GM23338 (cell line): ENCODE measurements at regions not wholly inside any gene's neighbourhood (a gene's known extent, or its start where the extent isn't known, plus 50 kb on each side); places are given as distances from the start of the nearest gene placed in this dataset.

ENCODE experiments used
- ATAC-seq: fragments of 200-7000 bp; cut with Tn5 transposase; 3 replicates; pipeline ENCODE4 v1.9.1; 2020
- DNase-seq: peaks from one replicate; pipeline ENCODE4 v3.0.0-alpha.2; 2015; ENCODE audit warnings: low spot score
- H2AFZ ChIP-seq: fragments of 200-600 bp; sonication (generic); 2 replicates; pipeline ENCODE4 v1.8.0; 2016; ENCODE audit warnings: antibody characterized with exemption, mild to moderate bottlenecking, moderate library complexity
- H3F3A ChIP-seq: fragments of 200-600 bp; sonication (generic); replicated peaks from 2 replicates; pipeline ENCODE4 v1.8.0; 2017; ENCODE audit warnings: antibody characterized with exemption, mixed run types, low read depth
- H3K27ac ChIP-seq: fragments of 200-600 bp; sonication (generic); 2 replicates; pipeline ENCODE4 v1.6.1; 2016; ENCODE audit warnings: low read depth
- H3K27me3 ChIP-seq: fragments of 200-600 bp; sonication (generic); 2 replicates; pipeline ENCODE4 v1.8.0; 2016; ENCODE audit warnings: mild to moderate bottlenecking, mixed run types, moderate library complexity; ENCODE audit not compliant: insufficient read depth
- H3K36me3 ChIP-seq: fragments of 200-600 bp; sonication (generic); 2 replicates; pipeline ENCODE4 v1.8.0; 2016; ENCODE audit warnings: mild to moderate bottlenecking; ENCODE audit not compliant: insufficient read depth
- H3K4me1 ChIP-seq: fragments of 200-600 bp; sonication (generic); 2 replicates; pipeline ENCODE4 v1.8.0; 2016; ENCODE audit warnings: mild to moderate bottlenecking, moderate library complexity; ENCODE audit not compliant: insufficient read depth
- H3K4me2 ChIP-seq: fragments of 200-600 bp; sonication (generic); 2 replicates; pipeline ENCODE4 v1.7.1; 2017; ENCODE audit warnings: mixed run types
- H3K4me3 ChIP-seq: fragments of 200-600 bp; sonication (generic); 2 replicates; pipeline ENCODE4 v1.6.1; 2016; ENCODE audit warnings: mixed run types
- H3K79me2 ChIP-seq: fragments of 200-600 bp; sonication (generic); replicated peaks from 2 replicates; pipeline ENCODE4 v1.8.0; 2017; ENCODE audit warnings: mild to moderate bottlenecking; ENCODE audit not compliant: insufficient read depth
- H3K9me2 ChIP-seq: fragments of 200-600 bp; sonication (generic); 2 replicates; pipeline ENCODE4 v1.8.0; 2017; ENCODE audit not compliant: insufficient read depth
- H4K20me1 ChIP-seq: fragments of 200-600 bp; sonication (generic); replicated peaks from 2 replicates; pipeline ENCODE4 v1.8.0; 2017; ENCODE audit warnings: mild to moderate bottlenecking; ENCODE audit not compliant: insufficient read depth
- H3K27ac Mint-ChIP-seq: 2 replicates; pipeline ENCODE4 v1.8.0; 2020; ENCODE audit warnings: inconsistent platforms, mild to moderate bottlenecking, moderate library complexity, mixed read lengths
- H3K27me3 Mint-ChIP-seq: 3 replicates; pipeline ENCODE4 v1.8.0; 2022; ENCODE audit warnings: low read depth, mild to moderate bottlenecking, moderate library complexity, mixed read lengths, inconsistent platforms; ENCODE audit not compliant: insufficient read depth, poor library complexity
- H3K36me3 Mint-ChIP-seq: 3 replicates; pipeline ENCODE4 v1.8.0; 2021; ENCODE audit warnings: low read depth, mild to moderate bottlenecking, inconsistent platforms, moderate library complexity, mixed read lengths
- H3K4me1 Mint-ChIP-seq: 3 replicates; pipeline ENCODE4 v1.8.0; 2020; ENCODE audit warnings: mild to moderate bottlenecking, inconsistent platforms, mixed read lengths
- H3K4me3 Mint-ChIP-seq: 3 replicates; pipeline ENCODE4 v1.8.0; 2021; ENCODE audit warnings: moderate library complexity, mild to moderate bottlenecking, inconsistent platforms, mixed read lengths
- H3K9me3 Mint-ChIP-seq: 3 replicates; pipeline ENCODE4 v1.8.0; 2020; ENCODE audit warnings: moderate library complexity, mild to moderate bottlenecking, inconsistent platforms, mixed read lengths
- EZH2 ChIP-seq: fragments of 200-600 bp; sonication (generic); IDR thresholded peaks from one replicate; pipeline ENCODE4 v1.8.0; 2017; ENCODE audit warnings: antibody characterized with exemption, mild to moderate bottlenecking, low read depth; ENCODE audit not compliant: unreplicated experiment
- POLR2AphosphoS5 ChIP-seq: IDR thresholded peaks from 2 replicates; pipeline ENCODE4 v1.6.1; 2016; ENCODE audit warnings: antibody characterized with exemption, low read depth
- ZNF114 ChIP-seq: fragments of 250-450 bp; sonication (Bioruptor Pico); IDR thresholded peaks from 2 replicates; pipeline ENCODE4 v1.5.0; 2020; ENCODE audit warnings: mild to moderate bottlenecking, moderate library complexity
- ZNF331 ChIP-seq: fragments of 250-450 bp; sonication (Bioruptor Pico); IDR thresholded peaks from 2 replicates; pipeline ENCODE4 v1.5.0; 2020; ENCODE audit warnings: low read depth, mild to moderate bottlenecking, moderate library complexity
- ZNF462 ChIP-seq: fragments of 250-450 bp; sonication (Bioruptor Pico); IDR thresholded peaks from 2 replicates; pipeline ENCODE4 v1.5.0; 2020; ENCODE audit warnings: mild to moderate bottlenecking, moderate library complexity
- TF ChIP-seq, protein P1 (sequence below): IDR thresholded peaks from one replicate; pipeline ENCODE4 v1.6.1; 2018; ENCODE audit warnings: antibody characterized with exemption; ENCODE audit not compliant: unreplicated experiment
- TF ChIP-seq, protein P2 (sequence below), 2 experiments: fragments of 200-600 bp in 1 of 2; sonication (generic) in 1 of 2; conservative IDR thresholded peaks; 2 replicates each; pipeline versions ENCODE4 v1.5.1 to v1.6.1; 2016 to 2017; ENCODE audit warnings: antibody characterized with exemption in 2 of 2, low read depth in 2 of 2, mild to moderate bottlenecking in 2 of 2, moderate library complexity in 1 of 2

DNA sequence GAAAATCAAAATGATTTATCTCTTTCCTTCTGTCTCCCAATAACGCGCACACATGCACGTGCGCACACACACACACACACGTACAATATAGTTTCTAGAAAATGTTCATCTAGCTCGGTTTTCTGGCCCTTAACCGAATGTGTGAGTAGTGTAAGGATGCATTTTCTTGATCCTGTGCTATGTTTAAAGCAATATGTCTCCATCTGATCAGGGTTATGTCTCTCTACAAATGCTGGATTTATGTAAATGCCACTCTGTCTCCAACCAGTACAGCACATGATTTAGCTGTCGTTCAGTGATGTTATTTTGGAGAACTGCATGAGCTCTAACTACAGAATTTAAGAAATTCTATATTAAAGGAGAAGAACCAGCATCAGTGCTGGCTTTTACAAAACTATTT is 198.0 kb downstream of the TJP1 start (continued):
- TF ChIP-seq EZH2, result no peak
- TF ChIP-seq, protein P1, sequence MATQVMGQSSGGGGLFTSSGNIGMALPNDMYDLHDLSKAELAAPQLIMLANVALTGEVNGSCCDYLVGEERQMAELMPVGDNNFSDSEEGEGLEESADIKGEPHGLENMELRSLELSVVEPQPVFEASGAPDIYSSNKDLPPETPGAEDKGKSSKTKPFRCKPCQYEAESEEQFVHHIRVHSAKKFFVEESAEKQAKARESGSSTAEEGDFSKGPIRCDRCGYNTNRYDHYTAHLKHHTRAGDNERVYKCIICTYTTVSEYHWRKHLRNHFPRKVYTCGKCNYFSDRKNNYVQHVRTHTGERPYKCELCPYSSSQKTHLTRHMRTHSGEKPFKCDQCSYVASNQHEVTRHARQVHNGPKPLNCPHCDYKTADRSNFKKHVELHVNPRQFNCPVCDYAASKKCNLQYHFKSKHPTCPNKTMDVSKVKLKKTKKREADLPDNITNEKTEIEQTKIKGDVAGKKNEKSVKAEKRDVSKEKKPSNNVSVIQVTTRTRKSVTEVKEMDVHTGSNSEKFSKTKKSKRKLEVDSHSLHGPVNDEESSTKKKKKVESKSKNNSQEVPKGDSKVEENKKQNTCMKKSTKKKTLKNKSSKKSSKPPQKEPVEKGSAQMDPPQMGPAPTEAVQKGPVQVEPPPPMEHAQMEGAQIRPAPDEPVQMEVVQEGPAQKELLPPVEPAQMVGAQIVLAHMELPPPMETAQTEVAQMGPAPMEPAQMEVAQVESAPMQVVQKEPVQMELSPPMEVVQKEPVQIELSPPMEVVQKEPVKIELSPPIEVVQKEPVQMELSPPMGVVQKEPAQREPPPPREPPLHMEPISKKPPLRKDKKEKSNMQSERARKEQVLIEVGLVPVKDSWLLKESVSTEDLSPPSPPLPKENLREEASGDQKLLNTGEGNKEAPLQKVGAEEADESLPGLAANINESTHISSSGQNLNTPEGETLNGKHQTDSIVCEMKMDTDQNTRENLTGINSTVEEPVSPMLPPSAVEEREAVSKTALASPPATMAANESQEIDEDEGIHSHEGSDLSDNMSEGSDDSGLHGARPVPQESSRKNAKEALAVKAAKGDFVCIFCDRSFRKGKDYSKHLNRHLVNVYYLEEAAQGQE, result no peak
- TF ChIP-seq ZNF114, result no peak

DNA sequence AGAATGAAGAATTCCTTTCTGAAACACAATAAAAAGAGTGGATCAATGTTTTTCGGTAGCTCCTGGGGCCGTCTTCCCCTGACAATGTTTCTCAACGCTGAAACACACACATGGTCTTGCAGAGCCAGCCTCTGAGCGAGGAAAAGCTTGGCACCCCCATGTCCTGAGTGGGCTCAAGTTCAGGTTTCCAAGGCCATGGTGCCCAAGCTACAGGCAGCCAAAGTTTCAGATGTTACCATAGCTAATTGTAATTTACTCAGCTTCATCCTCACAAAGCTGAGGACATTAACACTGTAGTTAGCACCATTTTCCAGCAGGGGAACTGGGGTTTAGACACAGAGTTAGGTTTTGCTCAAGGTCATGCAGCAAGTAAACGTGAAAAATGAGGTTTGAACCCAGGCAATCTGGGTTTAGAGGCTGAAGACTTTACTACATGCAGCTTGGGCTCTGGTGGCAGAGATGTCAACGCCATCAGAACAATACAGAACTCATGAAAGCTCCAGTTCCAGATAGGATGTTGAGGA is 199.1 kb downstream of the TJP1 start:
- peaks cover 3% of the 10 kb centered on the region; the same call in 2 of the 3 replicates for H3K9me3 Mint-ChIP-seq
- Histone ChIP-seq H3K4me1 (no peaks in the 10 kb centered on the region), H2AFZ (no peak overlapping the region; the same call in 1 of the 2 replicates), H3K9me2 (no peaks in the 10 kb centered on the region), H4K20me1 (no peaks in the 10 kb centered on the region), H3K27me3 (no peaks in the 10 kb centered on the region), H3K27ac (no peak overlapping the region), H3K79me2 (no peaks in the 10 kb centered on the region), H3K4me3 (no peak overlapping the region), H3K36me3 (no peaks in the 10 kb centered on the region), H3K4me2 (no peak overlapping the region), H3F3A (no peaks in the 10 kb centered on the region)
- no peaks in the 10 kb centered on the region for H3K36me3 Mint-ChIP-seq
- ATAC-seq, result no peak
- TF ChIP-seq, protein P2, sequence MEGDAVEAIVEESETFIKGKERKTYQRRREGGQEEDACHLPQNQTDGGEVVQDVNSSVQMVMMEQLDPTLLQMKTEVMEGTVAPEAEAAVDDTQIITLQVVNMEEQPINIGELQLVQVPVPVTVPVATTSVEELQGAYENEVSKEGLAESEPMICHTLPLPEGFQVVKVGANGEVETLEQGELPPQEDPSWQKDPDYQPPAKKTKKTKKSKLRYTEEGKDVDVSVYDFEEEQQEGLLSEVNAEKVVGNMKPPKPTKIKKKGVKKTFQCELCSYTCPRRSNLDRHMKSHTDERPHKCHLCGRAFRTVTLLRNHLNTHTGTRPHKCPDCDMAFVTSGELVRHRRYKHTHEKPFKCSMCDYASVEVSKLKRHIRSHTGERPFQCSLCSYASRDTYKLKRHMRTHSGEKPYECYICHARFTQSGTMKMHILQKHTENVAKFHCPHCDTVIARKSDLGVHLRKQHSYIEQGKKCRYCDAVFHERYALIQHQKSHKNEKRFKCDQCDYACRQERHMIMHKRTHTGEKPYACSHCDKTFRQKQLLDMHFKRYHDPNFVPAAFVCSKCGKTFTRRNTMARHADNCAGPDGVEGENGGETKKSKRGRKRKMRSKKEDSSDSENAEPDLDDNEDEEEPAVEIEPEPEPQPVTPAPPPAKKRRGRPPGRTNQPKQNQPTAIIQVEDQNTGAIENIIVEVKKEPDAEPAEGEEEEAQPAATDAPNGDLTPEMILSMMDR (conservative IDR thresholded peaks at IDR 0.05; ENCODE audit: low read depth in 2 of 2), result peak in 1 of 2 experiments; percentile 21; a peak in 1 of 4 replicates
- no peak for TF ChIP-seq POLR2AphosphoS5
- H3K27me3 Mint-ChIP-seq, result no peaks in the 10 kb centered on the region
- no peak overlapping the region for H3K27ac Mint-ChIP-seq
- no peak overlapping the region for H3K4me3 Mint-ChIP-seq
- H3K4me1 Mint-ChIP-seq, result no peaks in the 10 kb centered on the region
- peak; percentile 32 for DNase-seq

- Histone ChIP-seq H4K20me1 (no peaks in the 10 kb centered on the region), H3K9me2 (no peaks in the 10 kb centered on the region), H3K36me3 (no peaks in the 10 kb centered on the region), H3K79me2 (no peaks in the 10 kb centered on the region), H3K4me3 (no peak overlapping the region), H3K27ac (no peak overlapping the region), H2AFZ (no peak overlapping the region; the same call in 1 of the 2 replicates), H3K27me3 (no peaks in the 10 kb centered on the region), H3K4me1 (no peaks in the 10 kb centered on the region), H3F3A (no peaks in the 10 kb centered on the region), H3K4me2 (no peak overlapping the region)
- Mint-ChIP-seq H3K9me3 (peaks cover 3% of the 10 kb centered on the region; the same call in 2 of the 3 replicates), H3K27me3 (no peaks in the 10 kb centered on the region), H3K4me1 (no peaks in the 10 kb centered on the region), H3K36me3 (no peaks in the 10 kb centered on the region), H3K27ac (no peak overlapping the region), H3K4me3 (no peak overlapping the region)
- no peak for ATAC-seq
- DNase-seq, result no peak
- TF ChIP-seq ZNF462 (CRISPR knock-in tag) (no peak), ZNF331 (CRISPR knock-in tag) (no peak)
These were observed 199.6 kb downstream of the TJP1 start for GRCh38 chr15:29622637-29623036.
